GM18507 (cell line): ENCODE measurements at regions not wholly inside any gene's neighbourhood (a gene's known extent, or its start where the extent isn't known, plus 50 kb on each side); places are given as distances from the start of the nearest gene placed in this dataset.
"Not testable (repeated sequence)": the region's sequence is repeated elsewhere in the genome, so short reads cannot be mapped to it uniquely, and the experiment has no call there.

Experiments used
- DNase-seq: peaks from one replicate; pipeline ENCODE4 v3.0.0; 2011; ENCODE audit warnings: low read depth; ENCODE audit not compliant: insufficient read length; ENCODE audit errors: extremely low spot score
- FAIRE-seq: peaks from 2 replicates; lab custom pipeline; 2011; peaks lifted over from hg19 to GRCh38; lab: Jason Lieb, UNC

GRCh38 chrX:91500499-91500898 is 65.9 kb downstream of the PABPC5 start:
- not testable (repeated sequence) for DNase-seq, FAIRE-seq

GRCh38 chrX:91530209-91530608 is 95.6 kb downstream of the PABPC5 start:
- FAIRE-seq = peak; percentile 38

DNA sequence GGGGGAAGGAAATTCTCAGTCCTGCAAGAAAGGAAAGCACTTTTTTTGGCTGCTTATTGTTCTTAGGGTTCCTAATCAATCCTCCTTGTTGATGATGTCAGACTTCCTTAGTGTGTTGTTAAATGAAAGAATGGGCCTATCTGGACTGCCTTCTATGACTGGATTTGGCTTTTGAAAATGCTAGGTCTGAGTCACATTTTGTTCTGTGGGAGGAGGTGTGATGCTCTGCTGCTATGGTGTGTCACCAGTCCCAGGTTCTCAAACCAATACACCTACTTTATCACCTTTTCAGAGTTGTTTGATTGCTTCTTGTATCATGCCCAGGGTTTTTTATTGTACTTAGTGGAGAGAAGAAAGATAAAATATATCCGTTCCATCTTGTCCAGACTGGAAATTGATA is 128.5 kb downstream of the PABPC5 start:
- FAIRE-seq, DNase-seq: not testable (repeated sequence)

More at GRCh38 chrX:91530209-91530608, 95.6 kb downstream of the PABPC5 start:
- not testable (repeated sequence) for DNase-seq
